ENCODE measurements at regions not wholly inside any gene's neighbourhood (a gene's known extent, or its start where the extent isn't known, plus 50 kb on each side); places are given as distances from the start of the nearest gene placed in this dataset.

DNA sequence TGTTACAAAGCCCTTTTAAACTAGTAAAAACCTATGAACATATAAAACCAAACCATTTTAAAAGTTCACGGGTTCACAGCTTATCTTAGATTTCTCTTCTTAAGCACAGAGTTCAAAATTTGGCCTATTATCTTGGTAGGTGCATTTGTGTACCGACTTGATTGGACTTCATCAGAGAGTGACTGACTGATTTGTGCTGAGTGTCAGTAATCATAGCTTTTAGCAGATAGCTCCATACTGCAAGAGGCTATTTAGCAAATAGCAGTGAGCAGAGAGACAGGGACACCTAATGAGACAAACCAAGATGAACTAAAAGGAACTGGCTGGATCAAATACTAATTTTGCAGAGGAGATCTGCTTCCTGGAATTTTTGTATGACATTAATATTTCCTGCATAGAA is 274.5 kb downstream of the PRR16 start:
- ChIA-PET POLR2A (interaction anchor here (0.6 kb wide), 1 partner anchor 1866 kb away, joined by 3 read pairs; no protein-coding TSS in a partner anchor), CTCF (no interaction called here)
- Mint-ChIP-seq H3K27ac (no peak overlapping the region), H3K4me3 (no peak overlapping the region), H3K9me3 (ENCODE audit: low read depth) (no peaks in the 10 kb centered on the region), H3K36me3 (ENCODE audit: low read depth) (no peaks in the 10 kb centered on the region), H3K4me1 (no peaks in the 10 kb centered on the region), H3K27me3 (no peaks in the 10 kb centered on the region)
- ATAC-seq (no peak), DNase-seq (no peak)
- intact Hi-C loops (cut with DNase I, micrococcal nuclease) = no loop called here

DNA sequence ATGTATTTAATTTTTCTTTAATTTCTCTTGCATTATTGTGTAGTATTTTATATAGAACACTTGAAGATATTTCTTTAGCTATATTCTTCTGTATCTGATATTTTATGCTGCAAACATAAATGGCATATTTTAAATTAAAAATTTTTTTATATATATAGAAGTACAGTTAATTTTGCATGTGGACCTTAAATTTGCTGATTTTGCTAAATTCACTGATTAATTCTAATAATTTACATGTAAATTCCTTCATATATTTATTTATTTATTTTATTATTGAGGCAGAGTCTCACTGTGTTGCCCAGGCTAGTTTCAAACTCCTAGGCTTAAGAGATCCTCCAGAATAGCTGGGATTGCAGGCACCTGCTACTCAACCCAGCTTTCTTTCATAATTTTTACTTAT is 276.9 kb downstream of the PRR16 start:
- no peaks in the 10 kb centered on the region for H3K27me3 Mint-ChIP-seq
- ATAC-seq = no peak
- no peak overlapping the region for H3K4me3 Mint-ChIP-seq
- DNase-seq = no peak
- no peak overlapping the region for H3K27ac Mint-ChIP-seq
- CTCF ChIA-PET = no interaction called here
- intact Hi-C loops (cut with DNase I, micrococcal nuclease) = no loop called here
- POLR2A ChIA-PET = no interaction called here
- H3K36me3 Mint-ChIP-seq (ENCODE audit: low read depth) = no peaks in the 10 kb centered on the region
- no peaks in the 10 kb centered on the region for H3K4me1 Mint-ChIP-seq
- peaks cover 2% of the 10 kb centered on the region for H3K9me3 Mint-ChIP-seq (ENCODE audit: low read depth)

DNA sequence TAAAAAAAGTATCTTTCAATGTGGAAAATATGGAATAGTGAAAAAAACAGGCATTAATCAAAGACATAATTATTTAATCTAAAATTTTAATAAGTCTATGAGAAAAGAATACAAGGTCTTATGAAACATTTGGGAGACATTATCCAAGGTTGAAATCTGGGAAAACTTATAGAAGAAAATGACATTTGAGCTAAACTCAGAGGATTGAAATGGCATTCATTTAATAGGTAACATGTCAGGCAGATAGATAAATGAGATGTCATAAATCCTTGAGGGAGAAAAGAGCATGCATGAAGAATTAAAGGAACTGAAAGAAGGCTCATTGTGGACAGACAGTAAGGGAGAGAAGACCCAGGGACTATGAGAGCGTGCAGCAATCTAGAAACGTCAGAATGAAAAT is 284.4 kb downstream of the PRR16 start:
- H3K27ac Mint-ChIP-seq = no peak overlapping the region
- no peak for ATAC-seq
- H3K4me1 Mint-ChIP-seq = no peaks in the 10 kb centered on the region
- DNase-seq = no peak
- H3K36me3 Mint-ChIP-seq (ENCODE audit: low read depth) = no peaks in the 10 kb centered on the region
- POLR2A ChIA-PET = no interaction called here
- peaks cover 6% of the 10 kb centered on the region for H3K9me3 Mint-ChIP-seq (ENCODE audit: low read depth)
- H3K4me3 Mint-ChIP-seq = no peak overlapping the region
- H3K27me3 Mint-ChIP-seq = no peaks in the 10 kb centered on the region
- CTCF ChIA-PET = no interaction called here
- intact Hi-C loops (cut with DNase I, micrococcal nuclease) = no loop called here

DNA sequence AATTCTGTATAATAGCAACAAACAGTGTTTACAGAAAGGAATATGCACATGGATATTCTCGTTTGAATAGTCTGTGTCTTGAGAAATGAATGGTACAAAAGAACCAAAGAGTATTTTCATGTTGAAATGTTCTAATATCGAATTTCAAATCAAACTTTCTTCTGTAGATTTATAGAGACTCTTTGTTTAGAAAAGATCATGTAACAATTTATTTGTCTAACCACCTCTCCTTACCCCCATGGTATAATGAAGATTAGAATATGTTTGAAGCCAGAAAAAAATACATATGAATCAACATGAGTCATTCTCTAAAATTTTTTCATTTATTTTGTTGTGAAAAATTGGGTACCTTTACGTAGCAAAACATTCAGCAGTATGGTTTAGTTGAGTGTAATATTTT is 285.6 kb downstream of the PRR16 start:
- DNase-seq (no peak), ATAC-seq (no peak)
- H3K27ac Mint-ChIP-seq = no peak overlapping the region
- no peaks in the 10 kb centered on the region for H3K27me3 Mint-ChIP-seq
- POLR2A ChIA-PET = no interaction called here
- peaks cover 4% of the 10 kb centered on the region for H3K9me3 Mint-ChIP-seq (ENCODE audit: low read depth)
- H3K36me3 Mint-ChIP-seq (ENCODE audit: low read depth) = no peaks in the 10 kb centered on the region
- CTCF ChIA-PET = no interaction called here
- intact Hi-C loops (cut with DNase I, micrococcal nuclease) = no loop called here
- no peaks in the 10 kb centered on the region for H3K4me1 Mint-ChIP-seq
- no peak overlapping the region for H3K4me3 Mint-ChIP-seq

DNA sequence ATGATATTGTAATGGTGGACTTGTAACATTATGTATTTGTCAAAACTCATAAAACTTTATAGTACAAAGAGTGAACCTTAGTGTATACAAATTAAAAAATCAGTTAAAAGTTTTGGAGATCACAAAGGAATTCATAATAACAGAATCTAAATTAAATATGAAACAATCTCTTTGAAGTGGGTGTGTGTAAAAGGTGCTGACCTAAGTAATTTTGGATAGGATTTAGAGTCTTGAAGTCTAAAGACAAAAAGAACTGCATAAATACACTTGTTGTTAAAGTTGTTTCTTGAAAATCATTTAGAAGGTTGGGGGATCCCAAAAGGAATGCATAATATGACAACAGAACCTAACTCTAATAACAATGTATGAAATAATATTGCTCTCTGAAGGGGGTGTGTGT is 295.5 kb downstream of the PRR16 start:
- POLR2A ChIA-PET = no interaction called here
- peaks cover 12% of the 10 kb centered on the region for H3K9me3 Mint-ChIP-seq (ENCODE audit: low read depth)
- H3K36me3 Mint-ChIP-seq (ENCODE audit: low read depth) = no peaks in the 10 kb centered on the region
- intact Hi-C loops (cut with DNase I, micrococcal nuclease) = no loop called here
- no peak overlapping the region for H3K27ac Mint-ChIP-seq
- CTCF ChIA-PET = no interaction called here
- no peaks in the 10 kb centered on the region for H3K4me1 Mint-ChIP-seq
- H3K27me3 Mint-ChIP-seq = no peaks in the 10 kb centered on the region
- ATAC-seq (no peak), DNase-seq (no peak)
- H3K4me3 Mint-ChIP-seq = no peak overlapping the region

DNA sequence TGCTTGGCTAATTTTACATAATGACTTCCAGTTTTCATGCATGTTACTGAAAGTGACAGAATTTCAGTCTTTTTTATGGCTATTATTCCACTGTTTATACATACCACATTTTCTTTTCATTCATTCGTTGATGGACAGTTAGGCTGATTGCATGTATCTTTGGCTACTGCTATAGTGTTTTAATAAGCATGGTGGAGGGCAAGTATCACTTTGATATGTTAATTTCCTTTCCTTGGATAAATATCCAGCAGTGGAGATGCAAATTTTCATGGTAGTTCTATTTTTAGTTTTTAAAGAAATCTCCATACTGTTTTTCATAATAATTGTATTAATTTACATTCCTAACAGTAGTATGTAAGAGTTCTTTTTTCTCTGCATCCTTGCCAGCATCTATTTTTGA is 297.9 kb downstream of the PRR16 start:
- H3K4me1 Mint-ChIP-seq = no peaks in the 10 kb centered on the region
- ATAC-seq (no peak), DNase-seq (no peak)
- POLR2A ChIA-PET = no interaction called here
- no peaks in the 10 kb centered on the region for H3K36me3 Mint-ChIP-seq (ENCODE audit: low read depth)
- peaks cover 4% of the 10 kb centered on the region for H3K9me3 Mint-ChIP-seq (ENCODE audit: low read depth)
- no peak overlapping the region for H3K27ac Mint-ChIP-seq
- no peaks in the 10 kb centered on the region for H3K27me3 Mint-ChIP-seq
- intact Hi-C loops (cut with DNase I, micrococcal nuclease) = no loop called here
- H3K4me3 Mint-ChIP-seq = no peak overlapping the region
- CTCF ChIA-PET = no interaction called here

DNA sequence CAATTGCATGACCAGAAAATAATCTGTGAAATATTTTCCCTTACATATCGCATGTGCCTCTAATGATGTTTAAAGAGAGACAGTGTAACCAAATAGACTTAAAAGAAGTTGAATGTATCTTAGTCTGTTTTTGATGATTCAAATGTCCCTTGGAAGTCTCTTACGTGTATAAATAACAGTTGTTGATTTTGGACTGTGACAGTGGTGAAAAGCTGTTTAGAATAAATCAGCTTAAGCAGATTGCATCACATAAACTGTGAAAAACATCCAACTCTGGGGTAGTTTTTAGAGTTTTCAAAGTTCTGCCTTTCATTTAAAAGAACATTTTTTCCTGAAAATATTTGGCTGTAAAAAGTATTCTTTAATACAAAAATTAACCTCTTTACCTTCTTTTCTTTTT is 301.1 kb downstream of the PRR16 start:
- Mint-ChIP-seq H3K27ac (no peak overlapping the region), H3K9me3 (ENCODE audit: low read depth) (no peaks in the 10 kb centered on the region), H3K4me1 (no peaks in the 10 kb centered on the region), H3K27me3 (no peaks in the 10 kb centered on the region), H3K4me3 (no peak overlapping the region), H3K36me3 (ENCODE audit: low read depth) (no peaks in the 10 kb centered on the region)
- POLR2A ChIA-PET = no interaction called here
- ATAC-seq = no peak
- CTCF ChIA-PET = no interaction called here
- DNase-seq = no peak
- intact Hi-C loops (cut with DNase I, micrococcal nuclease) = no loop called here

DNA sequence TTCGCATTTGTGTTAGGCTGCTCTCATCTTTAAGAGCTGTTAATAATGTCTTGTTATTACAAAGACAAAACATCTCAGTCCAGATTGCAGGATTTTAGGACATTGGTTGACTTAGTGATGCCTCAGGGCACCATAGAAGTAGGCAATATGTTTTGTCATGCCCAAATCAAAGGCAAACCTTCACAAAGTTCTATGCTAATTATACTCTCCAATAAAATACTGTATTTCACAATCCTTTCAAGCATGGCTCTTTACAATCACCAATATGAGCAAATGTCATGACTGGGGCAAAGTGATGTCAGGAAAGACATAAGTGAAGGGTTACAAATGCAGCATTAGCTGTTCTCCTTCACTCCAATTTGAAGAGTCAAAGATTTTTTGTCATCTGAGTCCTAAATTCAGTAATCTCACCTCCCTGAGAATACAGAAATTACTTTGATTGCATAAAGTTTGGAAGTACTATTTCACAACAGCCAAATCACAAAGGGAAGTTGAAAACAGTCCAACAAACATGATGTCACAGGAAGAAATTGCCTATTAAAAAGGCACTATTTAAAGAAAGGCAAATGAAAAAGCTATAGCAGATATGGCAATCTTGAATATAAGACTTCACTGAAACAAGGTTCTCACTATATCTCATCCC is 303.2 kb downstream of the PRR16 start:
- no peak for DNase-seq
- intact Hi-C loops (cut with DNase I, micrococcal nuclease) = no loop called here
- Mint-ChIP-seq H3K9me3 (ENCODE audit: low read depth) (no peaks in the 10 kb centered on the region), H3K4me1 (no peaks in the 10 kb centered on the region), H3K27me3 (no peaks in the 10 kb centered on the region), H3K4me3 (no peak overlapping the region), H3K36me3 (ENCODE audit: low read depth) (no peaks in the 10 kb centered on the region), H3K27ac (no peak overlapping the region)
- ChIA-PET POLR2A (no interaction called here), CTCF (no interaction called here)
- no peak for ATAC-seq

DNA sequence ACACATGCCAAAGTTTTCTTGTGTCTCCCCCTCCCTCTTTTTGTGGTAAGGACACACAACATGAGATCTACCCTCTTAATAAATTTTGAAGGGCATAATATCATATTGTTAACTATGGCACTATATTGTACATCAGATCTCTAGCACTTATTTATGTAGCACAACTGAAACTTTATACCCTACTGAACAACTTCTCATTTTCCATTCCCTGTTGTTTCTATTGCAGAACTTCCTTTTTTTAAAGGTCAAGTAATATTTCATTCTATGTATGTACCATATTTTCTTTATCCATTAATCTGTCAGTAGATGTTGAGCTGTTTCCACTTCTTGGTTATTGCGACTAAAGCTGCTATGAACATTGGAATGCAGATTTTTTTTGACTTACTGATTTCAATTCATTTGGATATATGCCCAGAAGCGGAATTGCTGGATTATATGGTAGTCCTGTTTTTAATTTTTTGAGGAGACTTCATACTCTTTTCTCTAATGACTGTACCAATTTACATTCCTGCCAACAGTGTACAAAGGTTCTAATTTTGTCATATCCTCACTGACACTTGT is 305.3 kb downstream of the PRR16 start:
- CTCF ChIA-PET = no interaction called here

DNA sequence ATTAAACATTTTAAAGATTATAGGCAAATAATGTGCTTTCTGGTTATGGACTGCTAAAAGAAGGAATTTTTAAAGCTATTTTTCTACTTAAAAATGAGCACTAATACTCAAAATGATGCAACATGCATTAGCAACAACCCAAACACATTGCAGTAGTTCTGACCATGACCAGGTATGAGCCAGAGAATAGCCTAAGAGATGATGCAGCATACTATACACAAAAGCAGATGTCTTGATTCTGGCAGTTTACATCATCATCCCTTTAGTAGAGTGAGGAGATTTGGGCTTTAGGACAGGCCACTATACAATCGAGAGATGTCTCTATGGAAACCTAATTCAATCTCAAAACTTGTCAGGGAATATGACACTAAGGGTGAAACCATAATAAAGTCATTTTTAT is 307.1 kb downstream of the PRR16 start:
- H3K9me3 Mint-ChIP-seq (ENCODE audit: low read depth) = peaks cover 6% of the 10 kb centered on the region

More for the DNA sequence above, 305.3 kb downstream of the PRR16 start:
- no peaks in the 10 kb centered on the region for H3K36me3 Mint-ChIP-seq (ENCODE audit: low read depth)
- H3K9me3 Mint-ChIP-seq (ENCODE audit: low read depth) = no peaks in the 10 kb centered on the region
- H3K27ac Mint-ChIP-seq = no peak overlapping the region
- POLR2A ChIA-PET = no interaction called here
- DNase-seq (no peak), ATAC-seq (no peak)
- H3K27me3 Mint-ChIP-seq = no peaks in the 10 kb centered on the region
- H3K4me3 Mint-ChIP-seq = no peak overlapping the region
- intact Hi-C loops (cut with DNase I, micrococcal nuclease) = no loop called here
- H3K4me1 Mint-ChIP-seq = no peaks in the 10 kb centered on the region

DNA sequence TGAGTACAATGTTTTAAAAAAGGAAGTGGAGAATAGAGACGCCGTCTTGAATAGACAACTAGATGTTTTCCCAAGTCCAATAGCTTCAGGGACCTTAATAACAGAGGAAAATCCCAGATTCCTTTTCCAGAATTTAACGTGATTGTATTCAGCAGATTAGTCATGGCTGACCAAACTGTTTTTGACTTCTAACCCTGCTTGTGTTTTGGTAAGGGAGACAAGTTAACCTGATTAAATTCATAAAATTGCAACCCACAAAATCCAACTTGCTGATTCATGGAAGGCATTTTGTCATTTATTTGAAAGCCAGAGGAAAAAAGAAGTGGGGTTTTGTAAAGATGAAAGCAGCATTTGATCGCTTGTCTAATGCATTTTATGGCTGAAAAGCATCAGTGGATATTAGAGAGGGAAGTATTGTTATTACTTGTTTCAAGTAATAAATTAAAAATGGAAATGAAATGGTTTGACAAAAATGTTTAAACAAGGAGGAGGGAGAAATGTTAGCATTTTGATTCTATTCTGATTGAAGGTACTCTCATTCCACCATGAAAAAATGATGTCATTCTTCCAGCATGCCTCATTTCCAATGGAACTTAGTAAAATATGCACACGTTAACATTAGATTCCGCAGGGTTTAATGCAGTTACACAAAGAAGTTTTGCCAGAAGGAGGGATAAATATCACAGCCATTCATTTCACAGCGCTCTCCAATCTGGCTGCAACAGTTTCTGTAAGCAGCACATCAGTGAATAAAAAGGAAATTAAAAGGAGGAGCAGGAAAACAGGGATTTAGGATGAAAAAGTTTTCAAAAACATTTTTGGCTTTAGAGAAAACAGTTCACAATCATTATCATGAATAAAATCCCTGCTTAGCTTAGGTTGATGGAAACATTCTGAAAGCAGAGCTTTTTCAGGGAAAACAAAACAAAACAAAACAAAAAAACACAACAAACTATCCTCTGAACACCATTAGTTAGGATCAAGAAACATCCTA is 314.7 kb downstream of the PRR16 start:
- H3K4me3 Mint-ChIP-seq = no peak overlapping the region
- no peak for ATAC-seq

More for the DNA sequence above, 307.1 kb downstream of the PRR16 start:
- H3K27me3 Mint-ChIP-seq = no peaks in the 10 kb centered on the region
- H3K27ac Mint-ChIP-seq = no peak overlapping the region
- no peak for ATAC-seq
- CTCF ChIA-PET = no interaction called here
- POLR2A ChIA-PET = no interaction called here
- no peak overlapping the region for H3K4me3 Mint-ChIP-seq
- intact Hi-C loops (cut with DNase I, micrococcal nuclease) = no loop called here
- no peaks in the 10 kb centered on the region for H3K36me3 Mint-ChIP-seq (ENCODE audit: low read depth)
- H3K4me1 Mint-ChIP-seq = no peaks in the 10 kb centered on the region
- DNase-seq = no peak

DNA sequence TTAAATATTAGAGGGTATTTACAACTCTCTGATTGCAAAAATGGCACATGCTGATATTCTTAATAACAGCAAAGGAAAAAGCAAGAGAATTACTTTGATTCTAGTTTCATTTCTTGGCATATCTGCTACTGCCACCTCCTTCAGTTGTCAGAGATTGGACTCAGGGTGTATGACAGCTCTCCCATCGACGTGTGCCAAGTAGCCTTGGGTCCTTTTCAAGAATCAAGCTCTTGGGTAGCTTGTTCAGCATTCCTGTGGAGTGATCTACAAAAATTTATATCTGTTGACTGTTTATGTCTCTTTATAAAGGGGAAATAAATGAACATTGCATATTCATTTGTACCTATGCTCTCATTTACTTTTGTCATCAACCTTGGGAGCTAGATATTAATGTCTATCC is 315.6 kb downstream of the PRR16 start:
- Mint-ChIP-seq H3K9me3 (ENCODE audit: low read depth) (peaks cover 6% of the 10 kb centered on the region), H3K4me3 (no peak overlapping the region), H3K27ac (no peak overlapping the region), H3K36me3 (ENCODE audit: low read depth) (no peaks in the 10 kb centered on the region), H3K4me1 (no peaks in the 10 kb centered on the region), H3K27me3 (no peaks in the 10 kb centered on the region)
- ChIA-PET CTCF (no interaction called here), POLR2A (no interaction called here)
- intact Hi-C loops (cut with DNase I, micrococcal nuclease) = no loop called here
- ATAC-seq (no peak), DNase-seq (no peak)

More for the DNA sequence above, 314.7 kb downstream of the PRR16 start:
- Mint-ChIP-seq H3K27me3 (no peaks in the 10 kb centered on the region), H3K4me1 (no peaks in the 10 kb centered on the region), H3K36me3 (ENCODE audit: low read depth) (no peaks in the 10 kb centered on the region), H3K9me3 (ENCODE audit: low read depth) (peaks cover 6% of the 10 kb centered on the region), H3K27ac (no peak overlapping the region)
- ChIA-PET POLR2A (no interaction called here), CTCF (no interaction called here)
- DNase-seq = no peak
- intact Hi-C loops (cut with DNase I, micrococcal nuclease) = no loop called here
